Gastroesophageal sphincter (tissue), 3 donors: ENCODE measurements at regions not wholly inside any gene's neighbourhood (a gene's known extent, or its start where the extent isn't known, plus 50 kb on each side); places are given as distances from the start of the nearest gene placed in this dataset.

Source experiments
- POLR2AphosphoS5 ChIP-seq: sonication (generic); formaldehyde crosslinking; IDR thresholded peaks from one replicate; pipeline ENCODE4 v1.6.1; 2017; ENCODE audit warnings: antibody characterized with exemption
- TF ChIP-seq, protein P1 (sequence below), 4 experiments: fragments of 200-600 bp in 2 of 4; fragments of 450-650 bp in 2 of 4; sonication (generic) in 1 of 4; IDR thresholded peaks; one replicate each; pipeline ENCODE4 v1.5.1; 2017 to 2019; ENCODE audit warnings: antibody characterized with exemption in 4 of 4, mild to moderate bottlenecking in 2 of 4, moderate library complexity in 2 of 4

DNA sequence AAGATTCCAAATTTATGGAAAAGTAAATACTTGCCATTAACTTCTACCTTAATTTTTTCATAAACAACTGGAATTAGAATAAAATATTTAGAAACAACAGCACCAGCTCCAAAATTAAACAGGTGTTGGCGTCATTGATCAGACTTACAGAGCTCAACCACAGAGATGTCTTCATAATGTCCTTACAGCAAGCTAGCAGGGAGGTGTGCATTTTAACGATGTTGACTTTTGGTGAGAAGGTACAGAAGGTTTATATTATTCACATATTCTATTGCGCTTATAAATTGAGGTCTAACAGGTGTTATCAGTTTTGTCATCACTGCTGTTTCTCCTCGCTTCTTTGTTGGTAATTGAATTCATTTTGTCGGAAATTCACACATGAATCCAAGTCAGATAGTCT, 226.2 kb upstream of the CA10 start:
- TF ChIP-seq, protein P1, sequence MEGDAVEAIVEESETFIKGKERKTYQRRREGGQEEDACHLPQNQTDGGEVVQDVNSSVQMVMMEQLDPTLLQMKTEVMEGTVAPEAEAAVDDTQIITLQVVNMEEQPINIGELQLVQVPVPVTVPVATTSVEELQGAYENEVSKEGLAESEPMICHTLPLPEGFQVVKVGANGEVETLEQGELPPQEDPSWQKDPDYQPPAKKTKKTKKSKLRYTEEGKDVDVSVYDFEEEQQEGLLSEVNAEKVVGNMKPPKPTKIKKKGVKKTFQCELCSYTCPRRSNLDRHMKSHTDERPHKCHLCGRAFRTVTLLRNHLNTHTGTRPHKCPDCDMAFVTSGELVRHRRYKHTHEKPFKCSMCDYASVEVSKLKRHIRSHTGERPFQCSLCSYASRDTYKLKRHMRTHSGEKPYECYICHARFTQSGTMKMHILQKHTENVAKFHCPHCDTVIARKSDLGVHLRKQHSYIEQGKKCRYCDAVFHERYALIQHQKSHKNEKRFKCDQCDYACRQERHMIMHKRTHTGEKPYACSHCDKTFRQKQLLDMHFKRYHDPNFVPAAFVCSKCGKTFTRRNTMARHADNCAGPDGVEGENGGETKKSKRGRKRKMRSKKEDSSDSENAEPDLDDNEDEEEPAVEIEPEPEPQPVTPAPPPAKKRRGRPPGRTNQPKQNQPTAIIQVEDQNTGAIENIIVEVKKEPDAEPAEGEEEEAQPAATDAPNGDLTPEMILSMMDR (IDR thresholded peaks at IDR 0.05), result no peak
- TF ChIP-seq POLR2AphosphoS5, result no peak
